Fibroblast of villous mesenchyme (primary cell): ENCODE measurements at regions not wholly inside any gene's neighbourhood (a gene's known extent, or its start where the extent isn't known, plus 50 kb on each side); places are given as distances from the start of the nearest gene placed in this dataset.
"Not testable (repeated sequence)": the region's sequence is repeated elsewhere in the genome, so short reads cannot be mapped to it uniquely, and the experiment has no call there.

Experiments used
- DNase-seq: peaks from one replicate; pipeline ENCODE4 v3.0.0-alpha.2; 2010; ENCODE audit warnings: low read depth
- H3K4me3 ChIP-seq: 2 replicates; pipeline ENCODE4 v1.5.1; 2011; ENCODE audit warnings: low read depth, mild to moderate bottlenecking, low read length
- CTCF ChIP-seq: IDR thresholded peaks from 2 replicates; pipeline ENCODE4 v1.5.1; 2012; ENCODE audit warnings: low read depth, mild to moderate bottlenecking, low read length; ENCODE audit not compliant: insufficient read depth

DNA sequence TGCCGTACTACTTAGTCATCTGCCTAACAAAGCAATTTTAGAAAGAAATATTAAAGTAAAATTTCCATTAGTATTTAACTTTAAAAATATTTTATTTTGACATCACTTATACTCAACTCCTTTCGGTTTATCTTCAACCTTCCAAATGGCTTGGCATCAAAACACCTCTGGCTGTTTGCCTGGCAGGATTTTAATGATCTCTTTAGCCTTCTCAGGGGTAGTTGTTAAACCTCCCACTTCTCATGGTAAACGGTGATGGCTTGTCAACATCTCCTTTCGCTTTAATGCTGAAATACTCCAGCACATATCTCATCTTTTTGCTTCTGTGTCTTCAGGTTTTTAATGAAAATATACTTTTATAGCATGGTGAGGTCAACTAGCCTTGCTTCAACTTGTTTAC lies 747.1 kb downstream of the CETN3 start:
- no peak for TF ChIP-seq CTCF
- no peak for DNase-seq
- H3K4me3 ChIP-seq, result no peak overlapping the region

GRCh38 chr5:89638871-89639270 lies 755.9 kb upstream of the MEF2C start:
- TF ChIP-seq CTCF, result no peak
- no peak overlapping the region for H3K4me3 ChIP-seq
- no peak for DNase-seq

DNA sequence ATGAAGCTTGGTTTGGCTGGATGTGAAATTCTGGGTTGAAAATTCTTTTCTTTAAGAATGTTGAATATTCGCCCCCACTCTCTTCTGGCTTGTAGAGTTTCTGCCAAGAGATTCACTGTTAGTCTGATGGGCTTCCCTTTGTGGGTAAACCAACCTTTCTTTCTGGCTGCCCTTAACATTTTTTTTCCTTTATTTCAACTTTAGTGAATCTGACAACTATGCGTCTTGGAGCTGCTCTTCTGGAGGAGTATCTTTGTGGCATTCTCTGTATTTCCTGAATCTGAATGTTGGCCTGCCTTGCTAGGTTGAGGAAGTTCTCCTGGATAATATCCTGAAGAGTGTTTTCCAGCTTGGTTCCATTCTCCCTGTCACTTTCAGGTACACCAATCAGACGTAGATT lies 751.2 kb upstream of the MEF2C start:
- H3K4me3 ChIP-seq, DNase-seq: not testable (repeated sequence)

DNA sequence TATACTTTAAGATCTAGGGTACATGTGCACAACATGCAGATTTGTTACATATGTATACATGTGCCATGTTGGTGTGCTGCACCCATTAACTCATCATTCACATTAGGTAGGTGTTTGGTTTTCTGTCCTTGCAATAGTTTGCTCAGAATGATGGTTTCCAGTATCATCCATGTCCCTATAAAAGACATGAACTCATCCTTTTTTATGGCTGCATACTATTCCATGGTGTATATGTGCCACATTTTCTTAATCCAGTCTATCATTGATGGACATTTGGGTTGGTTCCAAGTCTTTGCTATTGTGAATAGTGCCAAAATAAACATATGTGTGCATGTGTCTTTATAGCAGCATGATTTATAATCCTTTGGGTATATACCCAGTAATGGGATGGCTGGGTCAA lies 747.1 kb upstream of the MEF2C start:
- H3K4me3 ChIP-seq, DNase-seq: not testable (repeated sequence)

DNA sequence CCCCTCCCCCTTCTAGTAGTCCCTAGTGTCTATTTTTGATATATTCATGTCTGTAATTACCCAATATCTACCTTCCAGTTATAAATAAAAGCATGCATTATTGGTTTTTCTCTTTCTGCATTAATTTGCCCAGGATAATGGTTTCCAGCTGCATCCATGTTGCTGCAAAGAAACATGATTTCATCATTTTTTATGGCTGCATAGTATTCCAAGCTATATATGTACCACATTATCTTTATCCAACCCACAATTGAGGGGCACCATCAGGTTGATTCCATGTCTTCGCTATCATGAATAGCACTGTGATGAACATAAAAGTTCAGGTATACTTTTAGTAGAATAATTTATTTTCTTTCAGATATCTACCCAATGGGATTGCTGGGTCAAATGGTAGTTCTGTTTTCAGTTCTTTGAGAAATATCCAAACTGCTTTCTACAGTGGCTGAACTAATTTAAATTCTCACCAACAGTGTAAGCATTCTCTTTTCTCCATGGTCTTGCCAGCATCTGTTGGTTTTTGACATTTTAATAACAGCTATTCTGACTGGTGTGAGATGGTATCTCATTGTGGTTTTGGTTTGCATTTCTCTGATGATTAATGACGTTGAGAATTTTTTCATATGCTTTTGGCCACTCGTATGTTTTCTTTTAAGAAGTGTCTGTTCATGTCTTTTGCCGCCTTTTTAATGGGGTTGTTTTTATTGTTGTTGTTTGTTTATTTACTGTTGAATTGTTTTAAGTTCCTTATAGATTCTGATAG lies 746.1 kb upstream of the MEF2C start:
- DNase-seq, result peak; percentile 16

GRCh38 chr5:89615839-89616518 lies 733.0 kb upstream of the MEF2C start:
- no peak for TF ChIP-seq CTCF
- no peak for DNase-seq
- no peak overlapping the region for H3K4me3 ChIP-seq

More for the DNA sequence above, 746.1 kb upstream of the MEF2C start:
- TF ChIP-seq CTCF, result no peak
- H3K4me3 ChIP-seq, result no peak overlapping the region

DNA sequence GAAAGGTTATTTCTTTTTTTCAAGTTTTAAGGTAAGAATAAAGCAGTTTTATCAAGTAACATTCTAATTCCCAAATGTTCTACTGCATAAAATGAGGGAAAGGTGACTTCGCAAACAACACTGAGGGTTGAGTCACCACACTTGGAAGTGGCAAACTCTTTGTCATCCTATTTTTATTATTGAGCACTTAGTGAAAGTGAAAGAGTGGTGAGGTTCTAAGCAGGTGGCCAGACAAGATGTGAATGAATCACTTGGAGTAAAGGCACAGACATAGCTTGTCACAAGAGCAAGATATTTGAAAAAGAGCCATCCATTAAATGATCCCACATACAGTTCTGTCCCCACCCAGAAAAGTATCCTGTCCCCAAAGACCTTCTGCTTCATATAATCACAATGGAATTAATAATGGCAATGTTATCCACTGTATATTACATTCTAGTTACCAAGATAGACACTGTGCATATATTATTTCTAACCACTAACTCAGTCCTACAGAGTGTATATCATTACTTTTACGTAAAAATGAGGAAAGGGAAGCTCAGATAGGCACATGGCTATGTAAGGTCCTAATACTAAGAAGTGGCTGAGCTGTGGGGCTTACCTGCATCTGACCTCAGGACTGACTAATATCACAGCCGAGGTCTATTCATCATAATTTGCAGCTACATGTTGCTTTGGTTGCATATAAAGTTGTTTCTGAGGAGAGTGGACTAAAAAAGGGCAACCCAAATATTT lies 730.4 kb upstream of the MEF2C start:
- DNase-seq, result no peak
- no peak for TF ChIP-seq CTCF
- H3K4me3 ChIP-seq, result no peak overlapping the region
